ENCODE measurements at regions not wholly inside any gene's neighbourhood (a gene's known extent, or its start where the extent isn't known, plus 50 kb on each side); places are given as distances from the start of the nearest gene placed in this dataset.
"Not testable (repeated sequence)": the region's sequence is repeated elsewhere in the genome, so short reads cannot be mapped to it uniquely, and the experiment has no call there.

- Mint-ChIP-seq H3K27me3 (peaks cover 19% of the 10 kb centered on the region), H3K27ac (no peak overlapping the region), H3K9me3 (no peaks in the 10 kb centered on the region), H3K36me3 (ENCODE audit: low read depth) (no peaks in the 10 kb centered on the region), H3K4me3 (no peak overlapping the region), H3K4me1 (peaks cover 9% of the 10 kb centered on the region)
- ChIA-PET POLR2A (no interaction called here), CTCF (interaction anchor here (0.6 kb wide), 1 partner anchor 246 kb away, joined by 5 read pairs; no protein-coding TSS in a partner anchor)
- no peak for DNase-seq
These were observed 72.1 kb upstream of the EPB41L1 start for GRCh38 chr20:36082315-36082915.

- H3K27ac Mint-ChIP-seq; H3K36me3 Mint-ChIP-seq (ENCODE audit: low read depth); DNase-seq; CTCF ChIA-PET; H3K9me3 Mint-ChIP-seq; POLR2A ChIA-PET; H3K4me3 Mint-ChIP-seq; H3K4me1 Mint-ChIP-seq: not testable (repeated sequence)
- H3K27me3 Mint-ChIP-seq: peaks cover 20% of the 10 kb centered on the region
These were observed 71.3 kb upstream of the EPB41L1 start for GRCh38 chr20:36083200-36083599.

GRCh38 chr20:36084356-36084755 is 70.2 kb upstream of the EPB41L1 start:
- Mint-ChIP-seq H3K4me1 (peaks cover 9% of the 10 kb centered on the region), H3K27ac (no peak overlapping the region), H3K27me3 (peaks cover 25% of the 10 kb centered on the region), H3K9me3 (no peaks in the 10 kb centered on the region), H3K4me3 (no peak overlapping the region), H3K36me3 (ENCODE audit: low read depth) (no peaks in the 10 kb centered on the region)
- DNase-seq: no peak
- ChIA-PET POLR2A (no interaction called here), CTCF (no interaction called here)

- Mint-ChIP-seq H3K4me3 (no peak overlapping the region), H3K4me1 (peaks cover 4% of the 10 kb centered on the region), H3K9me3 (no peaks in the 10 kb centered on the region), H3K27ac (no peak overlapping the region), H3K36me3 (ENCODE audit: low read depth) (no peaks in the 10 kb centered on the region), H3K27me3 (peaks cover 24% of the 10 kb centered on the region)
- ChIA-PET CTCF (interaction anchor here (0.6 to 1.2 kb wide), 4 partner anchors 10 to 1098 kb away, joined by 3 read pairs; no protein-coding TSS in a partner anchor), POLR2A (interaction anchor here (0.7 kb wide), 1 partner anchor 14 kb away, joined by 3 read pairs; no protein-coding TSS in a partner anchor)
- no peak for DNase-seq
These were observed 69.5 kb upstream of the EPB41L1 start for GRCh38 chr20:36084897-36085613.

GRCh38 chr20:36085686-36086267 is 68.8 kb upstream of the EPB41L1 start:
- Mint-ChIP-seq H3K27ac (no peak overlapping the region), H3K27me3 (peaks cover 31% of the 10 kb centered on the region), H3K36me3 (ENCODE audit: low read depth) (no peaks in the 10 kb centered on the region), H3K9me3 (no peaks in the 10 kb centered on the region), H3K4me3 (no peak overlapping the region), H3K4me1 (peaks cover 2% of the 10 kb centered on the region)
- DNase-seq: no peak
- POLR2A ChIA-PET: interaction anchor here (0.7 kb wide), 1 partner anchor 14 kb away, joined by 3 read pairs; no protein-coding TSS in a partner anchor
- CTCF ChIA-PET: interaction anchor here (0.6 to 1.4 kb wide), 6 partner anchors 10 to 1097 kb away, joined by 3 to 4 read pairs (median 3); no protein-coding TSS in a partner anchor

- ChIA-PET POLR2A (no interaction called here), CTCF (interaction anchor here (0.9 to 1.4 kb wide), 3 partner anchors 10 to 23 kb away, joined by 3 to 4 read pairs (median 3); no protein-coding TSS in a partner anchor)
- peaks cover 2% of the 10 kb centered on the region for H3K36me3 Mint-ChIP-seq (ENCODE audit: low read depth)
- H3K4me1 Mint-ChIP-seq: peaks cover 2% of the 10 kb centered on the region
- H3K9me3 Mint-ChIP-seq: no peaks in the 10 kb centered on the region
- no peak overlapping the region for H3K27ac Mint-ChIP-seq
- no peak overlapping the region for H3K4me3 Mint-ChIP-seq
- H3K27me3 Mint-ChIP-seq: peaks cover 41% of the 10 kb centered on the region
- DNase-seq: no peak
These were observed 67.8 kb upstream of the EPB41L1 start for GRCh38 chr20:36086767-36087166.

GRCh38 chr20:36090223-36090622 is 64.3 kb upstream of the EPB41L1 start:
- CTCF ChIA-PET: no interaction called here

GRCh38 chr20:36091561-36092397 is 62.8 kb upstream of the EPB41L1 start:
- peaks cover 2% of the 10 kb centered on the region for H3K36me3 Mint-ChIP-seq (ENCODE audit: low read depth)
- no peaks in the 10 kb centered on the region for H3K9me3 Mint-ChIP-seq
- ChIA-PET POLR2A (no interaction called here), CTCF (interaction anchor here (0.8 to 1.4 kb wide), 4 partner anchors 22 to 137 kb away, joined by 3 to 4 read pairs (median 3); no protein-coding TSS in a partner anchor)
- peak overlapping the region; percentile 49 for H3K4me3 Mint-ChIP-seq
- H3K27me3 Mint-ChIP-seq: peaks cover 57% of the 10 kb centered on the region
- no peak overlapping the region for H3K27ac Mint-ChIP-seq
- H3K4me1 Mint-ChIP-seq: peaks cover 13% of the 10 kb centered on the region
- DNase-seq: no peak

More at GRCh38 chr20:36090223-36090622, 64.3 kb upstream of the EPB41L1 start:
- Mint-ChIP-seq H3K27me3 (peaks cover 53% of the 10 kb centered on the region), H3K4me3 (no peak overlapping the region), H3K4me1 (peaks cover 14% of the 10 kb centered on the region), H3K9me3 (no peaks in the 10 kb centered on the region), H3K36me3 (ENCODE audit: low read depth) (peaks cover 2% of the 10 kb centered on the region), H3K27ac (no peak overlapping the region)
- no peak for DNase-seq
- POLR2A ChIA-PET: no interaction called here

- Mint-ChIP-seq H3K36me3 (ENCODE audit: low read depth) (peaks cover 2% of the 10 kb centered on the region), H3K4me3 (peak overlapping the region; percentile 68), H3K9me3 (no peaks in the 10 kb centered on the region), H3K4me1 (peaks cover 14% of the 10 kb centered on the region), H3K27ac (peak overlapping the region; percentile 55), H3K27me3 (peaks cover 57% of the 10 kb centered on the region)
- CTCF ChIA-PET: interaction anchor here (0.8 to 1.4 kb wide), 3 partner anchors 28 to 137 kb away, joined by 3 read pairs; no protein-coding TSS in a partner anchor
- no peak for DNase-seq
- POLR2A ChIA-PET: no interaction called here
These were observed 62.0 kb upstream of the EPB41L1 start for GRCh38 chr20:36092398-36093024.

GRCh38 chr20:36093025-36093803 is 61.3 kb upstream of the EPB41L1 start:
- DNase-seq: peak; percentile 36
- H3K9me3 Mint-ChIP-seq: no peaks in the 10 kb centered on the region
- peak overlapping the region; percentile 55 for H3K27ac Mint-ChIP-seq
- H3K4me1 Mint-ChIP-seq: peaks cover 18% of the 10 kb centered on the region
- POLR2A ChIA-PET: no interaction called here
- peak overlapping the region; percentile 68 for H3K4me3 Mint-ChIP-seq
- CTCF ChIA-PET: interaction anchor here (0.8 to 1.4 kb wide), 2 partner anchors 46 to 138 kb away, joined by 3 read pairs; no protein-coding TSS in a partner anchor
- peaks cover 2% of the 10 kb centered on the region for H3K36me3 Mint-ChIP-seq (ENCODE audit: low read depth)
- peaks cover 53% of the 10 kb centered on the region for H3K27me3 Mint-ChIP-seq

GRCh38 chr20:36093804-36094145 is 60.8 kb upstream of the EPB41L1 start:
- Mint-ChIP-seq H3K4me1 (peaks cover 22% of the 10 kb centered on the region), H3K27ac (no peak overlapping the region), H3K4me3 (peak overlapping the region; percentile 3), H3K36me3 (ENCODE audit: low read depth) (peaks cover 2% of the 10 kb centered on the region), H3K27me3 (peaks cover 48% of the 10 kb centered on the region), H3K9me3 (no peaks in the 10 kb centered on the region)
- no peak for DNase-seq
- CTCF ChIA-PET: interaction anchor here (0.8 kb wide), 1 partner anchor 45 kb away, joined by 3 read pairs; no protein-coding TSS in a partner anchor
- POLR2A ChIA-PET: no interaction called here
